ENCODE measurements at regions not wholly inside any gene's neighbourhood (a gene's known extent, or its start where the extent isn't known, plus 50 kb on each side); places are given as distances from the start of the nearest gene placed in this dataset.

DNA sequence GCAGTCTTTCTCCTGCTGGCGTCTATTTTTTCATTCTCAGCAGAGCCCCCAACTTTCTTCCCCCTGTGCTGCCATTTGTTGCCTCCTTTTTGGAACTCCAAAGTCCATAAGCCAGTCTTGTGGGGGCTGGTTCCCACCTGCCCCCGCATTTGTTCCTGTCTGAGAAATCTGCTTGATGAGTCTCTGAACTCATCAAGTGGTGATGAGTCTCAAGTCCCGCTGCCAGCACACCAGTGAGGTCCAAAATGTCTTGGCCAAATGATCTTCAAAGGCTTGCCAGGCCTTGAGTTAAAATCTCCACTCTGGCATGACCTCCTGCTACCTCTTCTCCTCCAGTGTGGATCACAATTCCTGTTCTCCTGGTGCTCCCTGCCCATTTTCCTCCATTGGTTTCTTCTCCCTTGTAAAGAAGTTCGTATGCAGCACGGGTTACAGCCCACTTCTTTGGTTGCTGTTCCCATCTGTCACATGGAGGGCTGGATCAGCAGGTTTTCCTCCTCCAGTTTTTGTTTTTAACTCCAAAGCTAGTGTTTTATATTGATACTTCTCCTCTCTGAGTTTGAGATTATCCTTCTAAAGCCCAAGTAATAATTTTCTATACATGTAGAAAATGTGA lies 72.7 kb upstream of the LIMCH1 start:
- no peak for DNase-seq

DNA sequence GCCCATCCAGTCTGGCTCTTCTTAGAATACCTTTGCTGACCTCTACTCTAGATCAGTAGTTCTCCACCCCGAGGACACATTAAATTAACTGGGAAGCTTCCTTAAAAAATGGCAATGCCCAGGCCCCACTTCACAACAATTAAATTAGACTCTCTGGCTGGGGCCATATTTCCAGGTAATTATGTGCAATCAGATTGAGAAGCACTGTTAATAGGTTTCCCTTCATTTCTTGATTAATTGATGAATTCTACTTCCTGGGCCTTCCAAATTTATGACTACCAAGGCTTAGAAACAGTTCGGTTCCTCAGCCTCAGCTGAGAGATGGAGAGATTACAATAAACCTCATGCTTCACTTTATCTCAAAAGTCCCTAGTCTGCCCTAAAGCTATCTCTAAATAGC lies 71.7 kb upstream of the LIMCH1 start:
- no peak for DNase-seq

DNA sequence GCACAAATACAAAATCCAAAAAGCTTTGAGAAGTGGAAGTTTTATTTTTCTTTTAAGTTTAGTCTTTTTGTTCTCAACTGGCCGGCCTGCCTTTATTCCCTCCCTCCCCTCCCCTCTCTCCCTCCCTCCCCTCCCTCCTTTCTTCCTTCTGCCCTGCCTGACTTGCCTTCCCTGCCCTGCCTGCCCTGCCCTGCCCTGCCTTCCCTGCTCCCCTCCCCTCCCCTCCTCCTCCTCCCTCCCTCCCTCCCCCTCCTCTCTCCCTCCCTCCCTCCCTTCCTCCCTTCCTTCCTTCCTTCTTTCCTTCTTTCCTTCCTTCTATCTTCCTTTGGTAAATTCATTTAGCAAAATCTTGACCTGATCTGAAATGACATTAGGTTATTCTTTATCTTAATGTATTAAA lies 69.8 kb upstream of the LIMCH1 start:
- no peak for DNase-seq

DNA sequence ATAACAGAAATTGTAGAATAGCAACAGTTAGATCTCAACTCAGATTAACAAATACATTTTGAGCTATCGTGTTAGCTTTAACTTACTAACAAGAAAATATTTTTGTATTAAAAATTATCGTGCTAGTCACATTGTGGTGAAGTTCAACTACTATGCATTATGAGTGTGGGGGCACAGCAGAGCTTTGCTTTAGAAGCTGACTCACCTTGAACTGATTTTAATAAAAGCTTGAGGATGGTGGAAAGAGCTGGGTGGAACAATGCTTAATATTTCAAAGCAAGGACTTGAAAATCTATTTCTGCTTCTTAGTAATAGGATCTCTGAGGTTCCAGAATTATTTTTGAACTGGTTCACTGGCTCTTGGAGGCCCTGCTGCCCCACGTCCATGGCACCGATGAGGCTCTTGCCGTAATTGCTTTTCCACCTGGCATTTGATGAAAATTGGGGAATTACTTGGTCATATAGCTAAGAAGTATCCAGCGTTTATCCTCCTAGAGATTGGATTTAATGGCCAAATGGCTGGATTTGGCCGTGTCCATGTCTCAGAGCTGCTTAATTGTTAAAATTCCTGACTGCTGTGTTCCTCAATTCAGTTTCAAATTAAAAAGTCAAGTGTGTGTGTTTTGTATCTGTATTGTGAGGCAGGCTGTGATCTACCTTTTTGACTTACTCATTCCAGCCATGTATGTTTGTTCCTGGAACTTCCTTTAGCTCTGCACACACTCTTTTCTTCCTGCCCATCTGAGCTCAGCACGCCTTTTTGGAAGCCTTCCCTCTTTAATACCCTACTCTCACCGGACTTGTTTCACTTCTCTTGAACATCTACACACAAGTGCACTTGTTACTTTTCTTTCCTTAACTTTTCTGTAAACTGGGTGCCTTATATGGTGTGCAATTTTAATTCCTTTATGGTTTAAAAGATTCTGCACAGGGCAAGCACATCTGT lies 66.6 kb upstream of the LIMCH1 start:
- no peak for DNase-seq

DNA sequence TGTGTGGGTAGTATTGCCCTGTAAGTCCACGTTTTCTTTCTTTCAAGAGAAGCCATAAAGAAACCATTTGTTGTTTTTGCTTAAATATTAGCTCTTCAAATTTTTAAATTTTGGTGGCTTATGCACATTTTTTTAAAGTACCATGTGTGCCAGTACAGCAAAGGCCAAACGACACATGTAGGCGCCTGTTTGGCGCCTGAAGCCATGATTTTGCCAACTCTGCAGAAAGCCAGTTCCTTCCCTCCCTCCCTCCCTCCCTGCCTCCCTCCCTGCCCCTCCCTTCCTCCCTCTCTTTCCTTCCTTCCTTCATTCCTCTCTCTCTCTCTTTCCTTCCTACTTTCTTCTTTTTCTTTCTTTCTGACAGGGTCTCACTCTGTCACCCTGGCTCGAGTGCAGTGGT lies 65.9 kb upstream of the LIMCH1 start:
- no peak for DNase-seq

DNA sequence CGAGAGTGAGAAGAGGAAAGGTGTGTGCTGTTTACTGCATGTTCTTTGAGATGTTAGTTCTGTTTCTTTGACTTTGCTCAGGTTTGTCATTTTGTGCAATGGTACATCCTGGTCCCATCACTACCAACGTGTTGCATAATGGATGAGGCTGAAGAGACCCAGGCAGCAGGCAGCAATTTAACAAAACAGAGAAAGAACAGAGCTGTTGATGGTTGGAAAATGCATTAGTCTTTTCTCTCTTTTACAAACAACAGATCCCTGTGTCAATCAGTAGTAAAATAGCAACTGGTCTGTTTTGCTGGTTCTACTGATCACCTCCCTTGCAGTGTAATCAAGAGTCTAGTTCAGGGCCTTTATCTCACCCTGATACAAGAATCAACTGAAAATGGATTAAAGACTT lies 64.8 kb upstream of the LIMCH1 start:
- DNase-seq = no peak

DNA sequence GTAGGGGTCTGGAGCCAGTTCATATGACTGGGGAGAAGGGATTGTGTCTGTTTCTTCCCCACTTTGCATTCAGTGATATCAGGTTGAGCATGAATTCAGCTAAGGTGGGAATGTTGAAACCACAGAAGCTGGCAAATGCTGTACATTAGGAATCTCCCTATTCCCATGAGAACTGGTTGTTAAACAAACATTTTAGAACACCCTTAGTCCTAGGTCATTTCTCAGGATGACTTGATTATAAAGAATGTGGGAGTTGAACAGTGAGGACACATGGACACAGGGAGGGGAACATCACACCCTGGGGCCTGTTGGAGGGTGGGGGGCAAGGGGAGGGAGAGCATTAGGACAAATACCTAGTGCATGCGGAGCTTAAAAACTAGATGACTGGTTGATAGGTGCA lies 62.6 kb upstream of the LIMCH1 start:
- no peak for DNase-seq

DNA sequence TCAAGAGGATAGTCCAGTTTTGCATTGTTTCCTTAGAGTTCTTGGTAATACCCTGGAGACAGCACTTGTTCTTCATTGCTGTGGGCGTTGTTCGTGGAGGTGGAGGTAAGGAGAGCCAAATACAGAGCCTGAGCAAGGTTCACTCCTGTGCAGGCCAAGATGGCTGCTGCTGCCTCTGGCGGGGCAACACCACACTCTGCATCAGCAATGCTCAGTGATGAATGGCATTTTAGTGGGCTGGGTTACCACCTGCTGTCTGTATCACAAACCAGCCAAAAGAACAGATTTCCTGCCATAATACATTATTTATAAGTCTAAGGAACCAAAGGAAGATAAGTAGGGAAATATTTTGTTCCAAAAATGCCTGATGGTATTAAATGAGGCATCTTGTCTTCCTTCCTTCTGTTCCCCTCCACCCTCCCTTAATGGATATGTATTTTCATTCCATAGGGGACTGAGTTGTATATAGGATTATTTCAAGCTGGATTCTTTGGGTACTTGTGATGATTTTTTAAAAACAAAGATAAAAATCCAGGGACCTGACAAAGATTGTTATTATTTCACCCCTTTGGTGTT lies 61.6 kb upstream of the LIMCH1 start:
- no peak for DNase-seq

DNA sequence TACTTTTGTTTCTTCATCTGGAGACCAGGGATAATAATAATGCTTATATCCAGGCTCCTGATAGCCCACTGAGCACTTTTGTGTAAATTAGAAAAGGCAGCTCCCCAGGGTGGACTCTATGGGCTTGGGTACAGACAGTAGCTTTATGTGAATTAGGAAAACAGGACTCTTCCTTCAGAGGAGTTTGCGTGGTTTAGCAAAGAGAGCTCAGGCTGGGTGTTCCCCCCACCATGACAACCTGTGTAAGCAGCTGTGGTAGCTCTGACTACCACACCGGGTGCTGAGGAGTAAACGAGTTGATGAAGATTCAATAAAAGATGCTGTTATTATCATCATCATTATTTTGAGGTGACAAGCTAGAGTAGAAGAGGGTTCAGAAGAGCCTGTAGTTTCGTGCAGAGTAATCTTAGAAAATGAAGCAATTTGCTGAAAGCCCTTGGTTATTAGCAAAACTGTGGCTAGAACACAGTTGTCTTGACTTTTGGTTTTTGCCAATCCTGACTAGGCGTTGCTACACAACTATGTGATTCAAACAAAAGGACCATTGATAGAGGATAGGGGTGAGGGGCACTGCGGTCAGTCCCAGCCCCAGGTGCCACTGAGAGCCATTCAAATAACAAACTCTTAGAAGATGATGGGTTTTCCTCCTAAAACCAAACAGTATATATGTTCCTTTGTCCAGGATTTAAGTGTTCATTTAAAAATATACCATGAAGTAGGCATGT lies 60.6 kb upstream of the LIMCH1 start:
- DNase-seq = no peak

DNA sequence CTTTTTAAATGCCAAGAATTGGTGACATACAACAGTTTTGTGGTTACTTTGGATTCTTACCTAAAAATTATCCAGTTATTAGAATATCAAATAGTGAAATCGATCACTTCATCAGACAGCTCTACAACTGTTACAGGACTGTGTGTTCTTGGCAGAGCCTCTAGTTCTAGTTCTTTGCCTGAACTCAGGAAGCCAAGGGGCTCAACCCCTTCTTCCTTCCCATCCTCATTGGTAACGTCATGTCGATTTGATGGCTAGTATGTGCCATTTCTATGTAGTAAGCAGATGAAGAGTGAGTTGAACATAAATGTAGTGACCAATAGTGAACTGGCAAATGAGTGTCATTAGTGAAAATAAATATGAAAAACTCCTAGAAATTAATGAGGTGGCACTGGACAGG lies 59.4 kb upstream of the LIMCH1 start:
- DNase-seq = no peak

DNA sequence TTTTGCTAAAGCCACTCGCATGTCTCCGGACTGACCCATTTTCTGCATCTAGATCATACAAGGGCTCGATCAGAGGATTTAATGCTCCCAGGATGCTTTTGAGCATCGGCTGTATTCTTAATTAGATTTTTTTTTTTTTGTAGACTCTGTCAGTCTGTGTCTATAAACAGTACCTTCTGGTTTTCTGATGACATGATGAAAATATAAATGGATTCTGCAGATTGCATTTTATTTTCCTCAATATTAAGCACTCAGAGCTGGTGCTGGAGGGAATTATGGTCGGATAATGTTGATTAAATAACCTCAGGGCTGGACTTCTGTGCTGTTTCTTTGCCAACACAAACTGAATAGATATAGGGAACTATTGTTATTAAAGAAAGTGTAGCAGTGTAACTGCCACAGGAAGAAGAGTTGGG lies 57.1 kb upstream of the LIMCH1 start:
- DNase-seq = no peak

DNA sequence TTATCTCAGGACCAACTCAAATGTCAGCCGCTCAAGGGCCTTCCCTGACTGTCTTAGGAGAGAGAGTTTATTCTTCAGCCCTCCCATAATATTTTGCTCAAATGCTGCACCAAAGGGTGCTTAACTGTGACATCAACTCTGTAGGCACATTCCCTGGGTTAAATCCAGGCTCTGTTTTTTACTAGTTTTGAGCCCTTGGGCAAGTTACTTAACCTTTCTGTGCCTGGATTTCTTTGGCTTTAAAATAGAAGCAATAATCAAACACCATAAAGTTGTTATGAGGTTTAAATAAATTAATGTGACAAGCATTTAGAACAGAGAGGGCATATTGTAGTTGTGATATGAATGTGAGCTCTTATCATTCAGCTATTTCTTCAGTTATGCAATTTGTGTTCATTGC lies 54.2 kb upstream of the LIMCH1 start:
- no peak for DNase-seq

DNA sequence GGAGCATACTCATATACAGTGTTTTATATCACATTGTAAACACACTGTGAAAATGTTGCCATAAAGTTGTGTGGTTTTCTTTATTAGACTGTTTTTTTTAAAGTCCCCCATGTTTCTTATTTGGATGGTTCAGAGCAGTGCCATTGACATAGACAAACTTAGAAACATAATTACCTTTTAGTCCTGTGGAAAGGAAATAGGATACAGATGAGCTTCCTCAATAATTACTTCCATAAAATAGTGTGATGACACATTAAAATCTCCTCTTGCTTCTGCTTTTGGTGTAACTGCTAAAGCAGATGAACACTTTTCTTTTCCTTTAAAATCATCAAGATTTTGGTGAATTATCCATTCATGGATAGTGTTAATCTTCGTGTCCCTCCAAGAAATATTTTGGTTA lies 52.9 kb upstream of the LIMCH1 start:
- DNase-seq = no peak

DNA sequence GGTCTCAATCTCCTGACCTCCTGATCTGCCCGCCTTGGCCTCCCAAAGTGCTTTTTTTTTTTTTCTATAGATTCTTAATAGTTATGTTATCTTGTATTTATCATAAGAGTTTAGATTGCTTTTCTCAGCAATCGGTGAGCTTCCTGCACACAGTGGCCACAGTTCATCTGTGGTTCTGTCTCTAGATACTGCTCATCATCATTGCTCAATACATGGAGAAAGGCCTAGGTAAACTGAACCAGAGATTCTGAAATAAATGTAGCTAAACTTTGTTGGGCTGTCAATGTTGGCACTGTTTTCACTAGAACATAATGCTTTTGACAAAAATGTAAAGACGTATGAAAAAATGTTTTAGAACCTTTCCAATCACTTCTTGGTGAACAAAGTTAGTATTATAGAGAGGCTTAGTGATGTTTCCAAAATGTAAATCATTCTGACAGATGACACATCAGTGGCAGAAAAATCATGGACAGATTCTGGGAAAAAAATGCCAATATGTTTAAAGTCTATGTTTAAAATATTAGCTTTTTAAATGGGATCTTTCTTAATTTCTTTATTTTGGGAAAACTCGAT lies 50.0 kb upstream of the LIMCH1 start:
- no peak for DNase-seq

All from NCI-H82 (cell line).